ENCODE measurements at regions not wholly inside any gene's neighbourhood (a gene's known extent, or its start where the extent isn't known, plus 50 kb on each side); places are given as distances from the start of the nearest gene placed in this dataset.

GRCh38 chr20:57891014-57891413, 181.2 kb upstream of the PMEPA1 start:
- TF ChIP-seq CTCF (IDR thresholded peaks at IDR 0.05) (no peak), POLR2A (IDR thresholded peaks at IDR 0.05) (no peak), POLR2AphosphoS5 (IDR thresholded peaks at IDR 0.05) (no peak), EP300 (IDR thresholded peaks at IDR 0.05) (no peak)
